ENCODE measurements at regions not wholly inside any gene's neighbourhood (a gene's known extent, or its start where the extent isn't known, plus 50 kb on each side); places are given as distances from the start of the nearest gene placed in this dataset.

- TF ChIP-seq CTCF (IDR thresholded peaks at IDR 0.05) (no peak), POLR2A (IDR thresholded peaks at IDR 0.05; ENCODE audit: low read depth) (no peak)
Measured at GRCh38 chr3:105199217-105199616, 167.5 kb upstream of the ALCAM start.
